Endothelial cell of umbilical vein (primary cell): ENCODE measurements at regions not wholly inside any gene's neighbourhood (a gene's known extent, or its start where the extent isn't known, plus 50 kb on each side); places are given as distances from the start of the nearest gene placed in this dataset.

Experiments
- CTCF ChIP-seq, 2 donors: IDR thresholded peaks; 1 replicate in 1 of 2; 2 replicates in 1 of 2; pipeline ENCODE4 v1.5.1; 2011; ENCODE audit warnings: low read length in 2 of 2, mild to moderate bottlenecking in 2 of 2, moderate library complexity in 2 of 2, control low read depth in 1 of 2, inconsistent platforms in 1 of 2, low read depth in 1 of 2; ENCODE audit not compliant: insufficient read depth in 1 of 2; ENCODE audit errors: extremely low read depth in 1 of 2
- EZH2 ChIP-seq: IDR thresholded peaks from 2 replicates; pipeline ENCODE4 v1.6.1; 2012; ENCODE audit warnings: borderline replicate concordance, low read depth, mild to moderate bottlenecking, moderate library complexity, low read length, inconsistent platforms; ENCODE audit not compliant: severe bottlenecking
- GATA2 ChIP-seq: IDR thresholded peaks from 2 replicates; pipeline ENCODE4 v1.7.0; 2011; ENCODE audit warnings: low read depth, mild to moderate bottlenecking, moderate library complexity, mixed read lengths, low read length; ENCODE audit not compliant: insufficient read length, insufficient read depth
- MYC ChIP-seq: IDR thresholded peaks from one replicate; pipeline ENCODE4 v1.6.1; 2011; ENCODE audit warnings: mild to moderate bottlenecking, low read depth, low read length
- POLR2A ChIP-seq: IDR thresholded peaks from 2 replicates; pipeline ENCODE4 v1.6.1; 2012; ENCODE audit warnings: low read depth, mild to moderate bottlenecking, control low read depth, low read length

GRCh38 chr10:57262892-57263291 lies 901.8 kb upstream of the ZWINT start:
- TF ChIP-seq CTCF (IDR thresholded peaks at IDR 0.05; ENCODE audit: extremely low read depth in 1 of 2, insufficient read depth in 1 of 2, low read depth in 1 of 2, low read length in 2 of 2), result no peak
- TF ChIP-seq POLR2A, result no peak
- TF ChIP-seq EZH2, result no peak
- TF ChIP-seq GATA2, result no peak
- TF ChIP-seq MYC, result no peak
